Tongue (tissue), 1 donor: ENCODE measurements at regions not wholly inside any gene's neighbourhood (a gene's known extent, or its start where the extent isn't known, plus 50 kb on each side); places are given as distances from the start of the nearest gene placed in this dataset.
"Not testable (repeated sequence)": the region's sequence is repeated elsewhere in the genome, so short reads cannot be mapped to it uniquely, and the experiment has no call there.

ENCODE experiments used
- DNase-seq: peaks from one replicate; pipeline ENCODE4 v3.0.0-alpha.2; 2015

- no peak for DNase-seq
Observed at GRCh38 chrX:42290608-42291007, 367.3 kb upstream of the CASK start.

- no peak for DNase-seq
Observed at GRCh38 chrX:42289492-42290385, 366.4 kb upstream of the CASK start.

- DNase-seq = not testable (repeated sequence)
Observed at GRCh38 chrX:42285681-42286080, 362.3 kb upstream of the CASK start.

GRCh38 chrX:42276982-42277690 lies 353.8 kb upstream of the CASK start:
- DNase-seq = no peak

GRCh38 chrX:42274151-42274550 lies 350.8 kb upstream of the CASK start:
- DNase-seq = no peak

- DNase-seq = no peak
Observed at GRCh38 chrX:42273387-42273786, 350.0 kb upstream of the CASK start.

GRCh38 chrX:42269186-42269585 lies 345.8 kb upstream of the CASK start:
- peak; percentile 9 for DNase-seq

GRCh38 chrX:42260854-42261253 lies 337.5 kb upstream of the CASK start:
- no peak for DNase-seq

GRCh38 chrX:42248226-42248625 lies 324.9 kb upstream of the CASK start:
- DNase-seq = no peak

- no peak for DNase-seq
Observed at GRCh38 chrX:42247241-42247640, 323.9 kb upstream of the CASK start.

GRCh38 chrX:42246814-42247213 lies 323.5 kb upstream of the CASK start:
- peak; percentile 19 for DNase-seq

GRCh38 chrX:42242004-42242403 lies 318.6 kb upstream of the CASK start:
- peak; percentile 70 for DNase-seq

GRCh38 chrX:42241421-42241820 lies 318.1 kb upstream of the CASK start:
- no peak for DNase-seq

- DNase-seq = no peak
Observed at GRCh38 chrX:42237956-42238355, 314.6 kb upstream of the CASK start.

- DNase-seq = no peak
Observed at GRCh38 chrX:42229533-42229932, 306.2 kb upstream of the CASK start.

- no peak for DNase-seq
Observed at GRCh38 chrX:42220666-42221065, 297.3 kb upstream of the CASK start.

GRCh38 chrX:42220083-42220482 lies 296.7 kb upstream of the CASK start:
- no peak for DNase-seq

- no peak for DNase-seq
Observed at GRCh38 chrX:42219231-42219630, 295.9 kb upstream of the CASK start.

GRCh38 chrX:42195506-42195905 lies 272.2 kb upstream of the CASK start:
- DNase-seq = no peak

GRCh38 chrX:42189576-42189975 lies 266.2 kb upstream of the CASK start:
- peak; percentile 32 for DNase-seq

- DNase-seq = no peak
Observed at GRCh38 chrX:42188730-42189129, 265.4 kb upstream of the CASK start.

GRCh38 chrX:42176789-42177188 lies 253.4 kb upstream of the CASK start:
- no peak for DNase-seq

GRCh38 chrX:42175843-42176242 lies 252.5 kb upstream of the CASK start:
- peak; percentile 35 for DNase-seq

- not testable (repeated sequence) for DNase-seq
Observed at GRCh38 chrX:42157923-42158322, 234.6 kb upstream of the CASK start.
